ENCODE measurements at regions not wholly inside any gene's neighbourhood (a gene's known extent, or its start where the extent isn't known, plus 50 kb on each side); places are given as distances from the start of the nearest gene placed in this dataset.
"Not testable (repeated sequence)": the region's sequence is repeated elsewhere in the genome, so short reads cannot be mapped to it uniquely, and the experiment has no call there.

- Histone ChIP-seq H3K4me2 (ENCODE audit: low read length) (no peak overlapping the region), H3K4me3 (ENCODE audit: low read length) (no peak overlapping the region), H3K36me3 (ENCODE audit: control insufficient read depth, low read length) (no peaks in the 10 kb centered on the region), H3K79me2 (ENCODE audit: control insufficient read depth, low read length) (no peaks in the 10 kb centered on the region), H3K9me2 (replicated peaks; ENCODE audit: control insufficient read depth, low read length) (no peaks in the 10 kb centered on the region; the same call in 1 of the 2 replicates), H3K9me3 (ENCODE audit: control insufficient read depth, insufficient read depth, low read length) (no peaks in the 10 kb centered on the region), H3K27me3 (ENCODE audit: control insufficient read depth, low read length) (peaks cover 4% of the 10 kb centered on the region; the same call in 1 of the 2 replicates), H4K20me1 (ENCODE audit: control insufficient read depth, insufficient read depth, low read depth, low read length) (no peaks in the 10 kb centered on the region), H3K27ac (ENCODE audit: low read depth, low read length) (no peak overlapping the region), H3K4me1 (ENCODE audit: control insufficient read depth, low read length) (no peaks in the 10 kb centered on the region), H3F3A (ENCODE audit: control insufficient read depth, insufficient read depth) (no peaks in the 10 kb centered on the region)
- TF ChIP-seq EZH2phosphoT487 (IDR thresholded peaks at IDR 0.05; ENCODE audit: borderline replicate concordance, low read length) (no peak), CTCF (IDR thresholded peaks at IDR 0.05; ENCODE audit: low read depth, low read length, poor library complexity, severe bottlenecking) (no peak)
Measured at GRCh38 chr11:112537026-112537425, 276.4 kb upstream of the PLET1 start.

- Histone ChIP-seq H3K9me2 (replicated peaks; ENCODE audit: control insufficient read depth, low read length) (no peaks in the 10 kb centered on the region; the same call in 1 of the 2 replicates), H3K4me1 (ENCODE audit: control insufficient read depth, low read length) (no peaks in the 10 kb centered on the region), H3K27ac (ENCODE audit: low read depth, low read length) (no peak overlapping the region), H3K4me2 (ENCODE audit: low read length) (no peak overlapping the region), H3K4me3 (ENCODE audit: low read length) (no peak overlapping the region), H4K20me1 (ENCODE audit: control insufficient read depth, insufficient read depth, low read depth, low read length) (no peaks in the 10 kb centered on the region), H3F3A (ENCODE audit: control insufficient read depth, insufficient read depth) (no peaks in the 10 kb centered on the region), H3K79me2 (ENCODE audit: control insufficient read depth, low read length) (no peaks in the 10 kb centered on the region), H3K9me3 (ENCODE audit: control insufficient read depth, insufficient read depth, low read length) (no peaks in the 10 kb centered on the region), H3K27me3 (ENCODE audit: control insufficient read depth, low read length) (peaks cover 4% of the 10 kb centered on the region; the same call in 1 of the 2 replicates), H3K36me3 (ENCODE audit: control insufficient read depth, low read length) (no peaks in the 10 kb centered on the region)
- TF ChIP-seq EZH2phosphoT487 (IDR thresholded peaks at IDR 0.05; ENCODE audit: borderline replicate concordance, low read length) (no peak), CTCF (IDR thresholded peaks at IDR 0.05; ENCODE audit: low read depth, low read length, poor library complexity, severe bottlenecking) (no peak)
Measured at GRCh38 chr11:112537846-112538330, 277.2 kb upstream of the PLET1 start.

DNA sequence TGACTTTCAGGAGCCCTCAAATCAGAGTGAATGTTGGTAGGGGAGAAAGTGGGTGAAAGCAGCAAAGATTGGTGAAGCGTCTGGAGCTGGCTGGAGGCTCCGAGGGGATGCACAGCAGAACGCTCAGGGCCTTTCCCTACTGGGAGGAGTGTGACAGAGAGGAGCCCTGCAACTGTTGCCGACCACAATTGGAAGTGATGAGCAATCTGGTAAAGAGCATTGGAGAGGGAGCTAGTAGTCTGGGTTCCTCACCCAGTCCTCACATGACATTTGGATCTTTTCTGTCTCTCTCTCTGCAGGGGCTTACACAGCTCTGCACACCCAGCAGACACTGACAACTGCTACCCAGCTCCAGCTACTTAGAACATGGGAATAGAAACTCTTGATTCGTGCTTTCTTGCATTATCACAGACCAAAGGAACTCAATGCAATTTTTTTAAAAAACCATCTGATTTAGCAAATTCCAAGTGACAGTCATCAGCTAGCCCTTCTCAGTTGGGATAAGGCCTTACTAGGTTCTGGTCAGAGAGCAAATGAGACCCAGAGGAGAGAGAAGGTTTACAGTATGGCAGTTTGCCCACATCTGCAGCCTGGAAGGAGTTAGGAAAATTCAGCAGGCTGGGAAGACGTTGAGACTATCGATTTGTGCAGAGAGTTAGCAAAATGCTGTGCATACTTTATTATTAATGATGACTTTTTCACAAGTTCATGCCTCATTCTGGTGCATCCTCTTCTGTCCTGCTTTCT is 278.0 kb upstream of the PLET1 start:
- Histone ChIP-seq H3K4me2 (ENCODE audit: low read length) (no peak overlapping the region), H4K20me1 (ENCODE audit: control insufficient read depth, insufficient read depth, low read depth, low read length) (no peaks in the 10 kb centered on the region), H3F3A (ENCODE audit: control insufficient read depth, insufficient read depth) (no peaks in the 10 kb centered on the region), H3K4me1 (ENCODE audit: control insufficient read depth, low read length) (no peaks in the 10 kb centered on the region), H3K27ac (ENCODE audit: low read depth, low read length) (no peak overlapping the region), H3K9me3 (ENCODE audit: control insufficient read depth, insufficient read depth, low read length) (no peaks in the 10 kb centered on the region), H3K79me2 (ENCODE audit: control insufficient read depth, low read length) (no peaks in the 10 kb centered on the region), H3K27me3 (ENCODE audit: control insufficient read depth, low read length) (no peaks in the 10 kb centered on the region), H3K36me3 (ENCODE audit: control insufficient read depth, low read length) (no peaks in the 10 kb centered on the region), H3K4me3 (ENCODE audit: low read length) (no peak overlapping the region), H3K9me2 (replicated peaks; ENCODE audit: control insufficient read depth, low read length) (no peaks in the 10 kb centered on the region; the same call in 1 of the 2 replicates)
- TF ChIP-seq CTCF (IDR thresholded peaks at IDR 0.05; ENCODE audit: low read depth, low read length, poor library complexity, severe bottlenecking) (no peak), EZH2phosphoT487 (IDR thresholded peaks at IDR 0.05; ENCODE audit: borderline replicate concordance, low read length) (no peak)

- H3K9me2 ChIP-seq (replicated peaks; ENCODE audit: control insufficient read depth, low read length); H3K4me2 ChIP-seq (ENCODE audit: low read length); H3K27me3 ChIP-seq (ENCODE audit: control insufficient read depth, low read length); H3K36me3 ChIP-seq (ENCODE audit: control insufficient read depth, low read length); H3K27ac ChIP-seq (ENCODE audit: low read depth, low read length); H4K20me1 ChIP-seq (ENCODE audit: control insufficient read depth, insufficient read depth, low read depth, low read length); H3K9me3 ChIP-seq (ENCODE audit: control insufficient read depth, insufficient read depth, low read length); H3K4me3 ChIP-seq (ENCODE audit: low read length); H3F3A ChIP-seq (ENCODE audit: control insufficient read depth, insufficient read depth); H3K4me1 ChIP-seq (ENCODE audit: control insufficient read depth, low read length); H3K79me2 ChIP-seq (ENCODE audit: control insufficient read depth, low read length): not testable (repeated sequence)
Measured at GRCh38 chr11:112539281-112539555, 278.6 kb upstream of the PLET1 start.

Data from DOHH2 (cell line).